Natural killer cell treated with Interleukin-12 subunit alpha and Interleukin-12 subunit beta and Interleukin-15 and Interleukin-18, amount 100 ng/mL, for 72 hours (primary cell): ENCODE measurements at regions not wholly inside any gene's neighbourhood (a gene's known extent, or its start where the extent isn't known, plus 50 kb on each side); places are given as distances from the start of the nearest gene placed in this dataset.
"Not testable (repeated sequence)": the region's sequence is repeated elsewhere in the genome, so short reads cannot be mapped to it uniquely, and the experiment has no call there.

Source experiments
- ATAC-seq, 2 donors: fragments of 150-1000 bp; cut with Tn5 transposase in 1 of 2; sonication (Bioruptor Pico), chemical (Tn5 transposase) in 1 of 2; 2 replicates each; pipeline ENCODE4 v1.10.0; 2021
- DNase-seq: peaks from one replicate; pipeline ENCODE4 v3.0.0; 2022; ENCODE audit warnings: low spot score
- H3K27ac Mint-ChIP-seq, 2 donors: 1 replicate in 1 of 2; 2 replicates in 1 of 2; pipeline ENCODE4 v1.8.0; 2022; ENCODE audit warnings: mixed read lengths in 2 of 2, mild to moderate bottlenecking in 1 of 2, moderate library complexity in 1 of 2
- H3K27me3 Mint-ChIP-seq, 2 donors: 1 replicate in 1 of 2; 2 replicates in 1 of 2; pipeline ENCODE4 v1.8.0; 2022; ENCODE audit warnings: mixed read lengths in 2 of 2
- H3K36me3 Mint-ChIP-seq: one replicate; pipeline ENCODE4 v1.8.0; 2022; ENCODE audit warnings: mixed read lengths
- H3K4me1 Mint-ChIP-seq, 2 donors: 1 replicate in 1 of 2; 2 replicates in 1 of 2; pipeline ENCODE4 v1.8.0; 2022; ENCODE audit warnings: low read depth in 2 of 2, mixed read lengths in 2 of 2, mild to moderate bottlenecking in 1 of 2
- H3K4me3 Mint-ChIP-seq: one replicate; pipeline ENCODE4 v1.8.0; 2022; ENCODE audit warnings: mixed read lengths
- H3K9me3 Mint-ChIP-seq: 2 replicates; pipeline ENCODE4 v1.8.0; 2022; ENCODE audit warnings: mixed read lengths

DNA sequence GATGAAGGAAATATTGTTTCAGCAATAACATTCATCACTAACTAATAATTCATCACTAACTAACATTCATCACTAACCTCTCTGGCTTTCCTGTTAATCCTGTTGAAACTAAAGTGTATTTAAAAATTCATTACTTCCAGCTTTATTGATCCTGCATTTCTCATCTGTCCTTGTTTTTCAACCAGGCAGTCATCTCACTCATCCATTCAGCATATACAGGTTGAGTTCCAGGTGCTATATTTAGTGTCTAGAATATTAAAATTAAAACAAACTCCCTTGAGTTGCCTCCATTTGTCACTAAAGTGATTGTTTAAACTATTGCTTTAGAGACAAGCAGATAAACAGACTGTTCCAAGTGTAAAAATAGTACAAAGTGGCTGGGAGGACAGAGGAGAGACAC lies 58.1 kb downstream of the ATXN7L3B start:
- no peaks in the 10 kb centered on the region for H3K36me3 Mint-ChIP-seq
- peaks cover 0 to 10% of the 10 kb centered on the region in 2 donors for H3K27me3 Mint-ChIP-seq
- no peak for ATAC-seq

DNA sequence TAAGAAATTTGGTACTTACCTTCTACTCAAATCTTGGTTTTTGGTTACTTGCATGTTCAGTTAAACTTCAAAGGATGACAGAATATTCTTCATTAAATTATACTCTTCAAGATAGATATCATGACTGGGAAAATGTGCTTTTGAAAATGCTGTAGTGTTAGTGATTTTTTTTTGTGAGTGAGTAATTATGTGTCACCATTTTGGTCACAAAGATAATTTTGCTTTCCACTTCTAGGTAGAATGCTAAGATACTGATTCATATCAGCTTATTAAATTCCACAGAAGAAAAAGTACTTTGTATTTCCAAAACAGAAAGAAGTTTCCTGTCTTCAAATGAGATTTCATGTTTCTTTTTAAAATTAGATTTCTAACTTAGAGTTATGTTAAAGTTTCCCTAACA lies 61.2 kb downstream of the ATXN7L3B start:
- H3K27ac Mint-ChIP-seq: no peak overlapping the region
- no peaks in the 10 kb centered on the region for H3K4me1 Mint-ChIP-seq
- no peak overlapping the region for H3K4me3 Mint-ChIP-seq
- peaks cover 10% of the 10 kb centered on the region for H3K9me3 Mint-ChIP-seq
- H3K27me3 Mint-ChIP-seq: no peaks in the 10 kb centered on the region
- no peak for DNase-seq
- ATAC-seq: no peak
- H3K36me3 Mint-ChIP-seq: no peaks in the 10 kb centered on the region

More for the DNA sequence above, 58.1 kb downstream of the ATXN7L3B start:
- no peak for DNase-seq
- Mint-ChIP-seq H3K27ac (no peak overlapping the region), H3K4me1 (no peaks in the 10 kb centered on the region), H3K9me3 (peaks cover 7% of the 10 kb centered on the region), H3K4me3 (no peak overlapping the region)

DNA sequence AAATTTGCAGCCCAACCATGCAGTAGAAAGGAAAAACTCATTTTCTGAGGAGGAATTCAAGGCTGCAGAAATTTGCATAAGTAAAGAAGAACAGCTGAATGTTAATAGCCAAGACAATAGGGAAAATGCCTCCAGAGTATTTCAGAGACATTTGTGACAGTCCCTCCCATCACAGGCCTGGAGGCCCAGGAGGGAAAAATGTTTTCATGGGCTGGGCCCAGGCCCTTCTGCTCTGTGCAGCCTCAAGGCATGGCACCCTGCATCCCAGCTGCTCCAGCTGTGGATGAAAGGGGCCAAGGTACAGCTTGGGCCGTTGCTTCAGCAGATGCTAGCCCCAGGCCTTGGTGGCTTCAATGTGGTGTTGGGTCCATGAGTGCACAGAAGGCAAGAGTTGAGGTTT lies 62.3 kb downstream of the ATXN7L3B start:
- H3K27me3 Mint-ChIP-seq: no peaks in the 10 kb centered on the region
- no peak for DNase-seq
- peaks cover 10% of the 10 kb centered on the region for H3K9me3 Mint-ChIP-seq
- no peaks in the 10 kb centered on the region for H3K36me3 Mint-ChIP-seq
- no peak for ATAC-seq
- H3K4me1 Mint-ChIP-seq: no peaks in the 10 kb centered on the region
- H3K27ac Mint-ChIP-seq: no peak overlapping the region
- no peak overlapping the region for H3K4me3 Mint-ChIP-seq

DNA sequence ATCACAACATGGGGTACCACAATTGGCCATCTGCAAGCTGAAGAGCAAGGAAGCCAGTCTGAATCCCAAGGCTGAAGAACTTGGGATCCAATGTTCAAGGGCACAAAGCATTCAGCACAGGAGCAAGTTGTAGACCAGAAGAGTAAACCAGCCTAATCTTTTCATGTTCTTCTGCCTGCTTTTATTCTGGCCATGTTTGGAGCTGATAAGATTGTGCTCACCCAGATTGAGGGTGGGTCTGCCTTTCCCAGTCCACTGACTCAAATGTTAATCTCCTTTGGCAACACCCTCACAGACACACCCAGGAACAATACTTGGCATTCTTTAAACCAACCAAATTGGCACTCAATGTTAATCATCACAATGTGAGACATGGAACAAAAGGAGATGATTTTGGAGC lies 63.2 kb downstream of the ATXN7L3B start:
- H3K4me1 Mint-ChIP-seq, H3K27ac Mint-ChIP-seq, H3K27me3 Mint-ChIP-seq, H3K36me3 Mint-ChIP-seq, H3K4me3 Mint-ChIP-seq, H3K9me3 Mint-ChIP-seq, DNase-seq, ATAC-seq: not testable (repeated sequence)

DNA sequence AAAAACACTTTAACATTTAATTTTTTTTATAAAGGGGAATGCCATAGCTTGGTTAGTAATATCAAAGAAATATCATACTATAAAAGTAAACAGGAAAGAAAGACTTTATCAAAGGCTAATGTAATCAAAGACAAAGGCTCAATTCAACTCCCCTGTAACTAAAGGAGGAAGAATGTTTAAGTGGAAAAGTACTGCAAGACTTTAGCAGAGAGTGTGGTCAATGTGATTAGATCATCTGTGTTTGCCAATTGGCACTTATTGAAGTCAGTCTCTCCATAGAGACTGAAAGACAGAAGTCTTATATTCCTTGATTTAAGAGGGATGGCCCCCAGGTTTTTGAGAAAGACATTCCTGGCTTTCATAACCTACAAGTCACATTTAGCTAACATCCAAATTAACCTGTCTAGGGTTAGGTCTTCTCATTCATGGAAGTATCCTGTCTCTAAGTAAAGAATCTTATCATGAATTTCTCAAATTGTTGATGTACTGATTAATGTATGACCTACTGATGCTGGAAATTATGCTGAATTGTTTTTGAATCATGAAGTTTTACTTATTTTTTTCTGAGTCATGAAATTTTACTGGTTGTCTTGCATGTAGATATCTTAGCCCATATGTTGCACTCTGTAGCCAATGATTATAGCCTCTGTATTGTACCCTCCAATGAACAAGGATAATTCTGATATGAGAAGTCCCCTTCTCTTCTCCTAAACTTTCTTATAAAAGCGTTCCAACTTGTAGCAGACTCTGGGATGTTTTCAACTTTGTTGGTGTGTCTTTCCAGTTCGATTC lies 65.4 kb downstream of the ATXN7L3B start:
- ATAC-seq (no peak), DNase-seq (no peak)
- no peak overlapping the region for H3K4me3 Mint-ChIP-seq
- H3K27me3 Mint-ChIP-seq: no peaks in the 10 kb centered on the region
- H3K9me3 Mint-ChIP-seq: peaks cover 10% of the 10 kb centered on the region
- H3K4me1 Mint-ChIP-seq: no peaks in the 10 kb centered on the region
- no peak overlapping the region for H3K27ac Mint-ChIP-seq
- no peaks in the 10 kb centered on the region for H3K36me3 Mint-ChIP-seq

DNA sequence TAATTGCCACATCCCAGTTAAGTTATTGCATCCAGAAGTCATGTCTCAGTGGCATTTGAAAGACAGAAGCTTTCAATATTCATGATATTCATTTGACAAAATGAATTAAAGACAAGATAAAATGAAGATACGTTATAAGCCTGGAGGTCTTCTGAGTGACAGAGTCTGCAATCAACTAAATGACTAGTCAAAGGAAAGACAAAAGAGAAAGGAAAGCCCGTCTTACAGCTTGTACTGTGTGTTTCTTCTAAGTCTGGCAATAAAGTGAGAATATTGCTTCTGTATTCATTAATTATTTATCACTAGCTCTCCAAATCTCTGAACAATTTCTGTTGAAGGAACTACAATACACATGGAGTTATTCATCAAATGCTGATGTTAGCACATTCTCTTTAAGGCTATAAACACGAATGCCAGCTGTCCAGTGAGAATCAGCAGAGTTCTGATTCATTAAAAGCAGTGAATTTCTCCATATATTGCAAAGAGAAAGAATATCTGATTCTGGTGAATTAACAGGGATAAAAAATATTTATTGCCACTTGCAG lies 70.7 kb downstream of the ATXN7L3B start:
- Mint-ChIP-seq H3K4me3 (no peak overlapping the region), H3K9me3 (no peaks in the 10 kb centered on the region), H3K27ac (no peak overlapping the region), H3K27me3 (no peaks in the 10 kb centered on the region), H3K36me3 (no peaks in the 10 kb centered on the region), H3K4me1 (no peaks in the 10 kb centered on the region)
- DNase-seq (no peak), ATAC-seq (no peak)

DNA sequence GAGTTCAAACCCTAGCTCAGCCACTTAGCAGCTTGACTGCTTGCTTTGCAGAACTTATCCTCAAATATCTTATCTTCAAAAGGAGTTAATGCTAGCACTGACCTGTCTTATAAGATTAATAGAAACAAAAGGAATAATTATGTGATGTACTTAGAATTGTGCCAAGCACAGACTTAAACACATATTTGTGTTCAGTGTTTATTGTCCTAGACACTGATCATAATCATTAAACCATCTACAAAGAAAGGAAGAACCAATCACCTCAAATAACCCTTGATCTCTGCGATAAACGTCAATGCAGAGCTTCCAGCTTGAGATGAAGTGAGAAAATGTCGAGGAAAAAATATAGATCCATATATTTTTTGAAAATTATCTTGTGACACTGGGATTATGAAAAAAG lies 73.1 kb downstream of the ATXN7L3B start:
- ATAC-seq (no peak), DNase-seq (no peak)
- Mint-ChIP-seq H3K4me1 (no peaks in the 10 kb centered on the region), H3K27ac (no peak overlapping the region), H3K9me3 (no peaks in the 10 kb centered on the region), H3K36me3 (no peaks in the 10 kb centered on the region), H3K4me3 (no peak overlapping the region), H3K27me3 (no peaks in the 10 kb centered on the region)

DNA sequence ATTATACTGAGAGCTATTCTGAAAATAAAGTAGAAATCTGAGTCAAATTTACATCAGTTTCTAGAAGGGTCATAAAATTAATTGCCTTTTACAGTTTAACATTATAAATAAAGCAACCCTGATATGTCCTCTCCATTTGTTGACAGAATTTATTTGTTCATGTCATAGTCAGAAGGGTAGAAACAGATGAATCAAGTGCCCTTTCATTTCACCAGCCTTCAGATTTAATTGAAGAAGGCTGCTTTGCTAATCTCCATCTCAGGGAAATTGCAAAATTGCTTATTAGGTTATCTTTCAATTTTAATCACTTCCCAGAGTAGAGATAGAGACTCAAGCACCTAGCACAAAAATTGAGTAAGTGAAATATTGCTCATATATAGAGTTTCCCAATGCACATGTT lies 76.8 kb downstream of the ATXN7L3B start:
- Mint-ChIP-seq H3K9me3 (no peaks in the 10 kb centered on the region), H3K36me3 (no peaks in the 10 kb centered on the region), H3K27me3 (no peaks in the 10 kb centered on the region), H3K4me1 (no peaks in the 10 kb centered on the region), H3K27ac (no peak overlapping the region), H3K4me3 (no peak overlapping the region)
- DNase-seq: no peak
- ATAC-seq: no peak

DNA sequence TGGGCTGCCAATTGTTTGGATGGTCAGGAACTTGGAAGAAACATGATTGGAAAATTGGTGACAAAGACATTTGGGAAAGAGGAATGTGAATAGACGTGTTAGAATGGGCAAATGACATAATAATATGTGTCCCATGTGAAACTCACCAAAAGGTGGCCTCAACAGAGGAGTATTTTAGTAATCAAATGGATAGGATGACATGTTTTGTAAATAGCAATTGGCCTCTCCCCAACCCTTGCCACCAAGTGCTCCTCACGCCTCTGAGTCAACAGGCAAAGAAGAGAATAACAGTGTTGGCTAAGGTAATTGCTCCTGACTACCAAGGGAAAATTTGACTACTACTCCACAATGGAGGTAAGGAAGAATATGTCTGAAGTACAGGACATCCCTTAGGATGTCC lies 81.4 kb downstream of the ATXN7L3B start:
- DNase-seq (no peak), ATAC-seq (no peak)
- H3K4me3 Mint-ChIP-seq: no peak overlapping the region
- no peaks in the 10 kb centered on the region for H3K27me3 Mint-ChIP-seq
- no peaks in the 10 kb centered on the region for H3K36me3 Mint-ChIP-seq
- no peak overlapping the region for H3K27ac Mint-ChIP-seq
- H3K4me1 Mint-ChIP-seq: no peaks in the 10 kb centered on the region
- H3K9me3 Mint-ChIP-seq: no peaks in the 10 kb centered on the region

DNA sequence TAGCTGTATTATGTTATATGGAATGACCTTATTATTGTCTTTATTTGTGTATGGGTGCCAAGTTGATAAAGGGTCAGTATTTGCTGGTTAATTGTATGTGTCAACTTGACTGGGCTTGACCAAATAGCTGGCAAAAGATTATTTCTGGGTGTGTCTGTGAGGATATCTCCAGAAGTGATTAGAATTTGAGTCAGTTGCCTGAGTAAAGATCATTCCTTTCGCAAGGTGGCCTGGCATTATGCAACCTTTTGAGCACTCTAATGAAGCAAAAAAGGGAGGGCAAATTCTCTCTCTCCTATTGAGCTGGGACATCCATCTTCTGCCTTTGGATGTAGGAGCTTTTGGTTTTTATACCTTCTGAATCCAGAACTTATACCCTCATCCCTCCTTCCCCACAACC lies 82.2 kb downstream of the ATXN7L3B start:
- Mint-ChIP-seq H3K9me3 (no peaks in the 10 kb centered on the region), H3K4me1 (no peaks in the 10 kb centered on the region), H3K27me3 (no peaks in the 10 kb centered on the region), H3K4me3 (no peak overlapping the region), H3K36me3 (no peaks in the 10 kb centered on the region), H3K27ac (no peak overlapping the region)
- DNase-seq (no peak), ATAC-seq (no peak)

DNA sequence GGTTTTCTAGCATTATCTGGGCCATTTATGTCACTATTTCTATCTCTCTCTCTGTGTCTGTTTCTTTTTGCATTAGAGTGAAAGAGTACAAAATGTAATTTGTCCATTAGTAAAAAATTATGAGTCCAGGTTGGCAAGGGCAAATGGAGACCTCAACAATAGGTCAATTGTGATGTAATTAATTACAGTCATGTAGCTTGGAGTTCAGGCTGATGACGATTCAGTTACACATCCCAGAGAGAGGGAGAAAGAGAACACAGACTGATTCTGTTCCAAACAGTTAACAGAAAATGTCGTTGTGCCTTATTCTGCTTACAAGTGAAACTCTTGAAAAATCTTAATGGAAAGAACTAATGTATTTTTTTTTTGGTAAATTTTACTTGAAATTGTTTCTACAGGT lies 83.3 kb downstream of the ATXN7L3B start:
- H3K27me3 Mint-ChIP-seq: no peaks in the 10 kb centered on the region
- DNase-seq (no peak), ATAC-seq (no peak)
- no peak overlapping the region for H3K27ac Mint-ChIP-seq
- H3K36me3 Mint-ChIP-seq: no peaks in the 10 kb centered on the region
- H3K4me1 Mint-ChIP-seq: no peaks in the 10 kb centered on the region
- H3K4me3 Mint-ChIP-seq: no peak overlapping the region
- no peaks in the 10 kb centered on the region for H3K9me3 Mint-ChIP-seq

DNA sequence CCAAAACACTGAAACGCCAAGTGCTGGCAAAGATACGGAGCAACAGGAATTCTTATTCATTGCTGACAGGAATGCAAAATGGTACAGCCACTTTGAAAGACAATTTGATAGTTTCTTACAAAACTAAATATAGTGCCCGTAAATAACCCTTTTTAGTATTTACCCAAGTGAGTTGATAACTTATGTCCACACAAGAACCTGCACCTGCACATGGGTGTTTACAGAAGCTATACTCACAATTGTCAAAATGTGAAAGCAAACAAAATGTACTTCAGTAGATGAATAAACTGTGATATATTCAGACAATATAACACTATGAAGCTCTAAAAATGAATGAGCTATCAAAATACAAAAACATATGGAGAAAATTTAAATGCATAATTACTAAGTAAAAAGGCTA lies 86.6 kb downstream of the ATXN7L3B start:
- no peak overlapping the region for H3K4me3 Mint-ChIP-seq
- H3K4me1 Mint-ChIP-seq: no peaks in the 10 kb centered on the region
- no peak overlapping the region for H3K27ac Mint-ChIP-seq
- H3K36me3 Mint-ChIP-seq: no peaks in the 10 kb centered on the region
- no peaks in the 10 kb centered on the region for H3K9me3 Mint-ChIP-seq
- DNase-seq (no peak), ATAC-seq (no peak)
- no peaks in the 10 kb centered on the region for H3K27me3 Mint-ChIP-seq

DNA sequence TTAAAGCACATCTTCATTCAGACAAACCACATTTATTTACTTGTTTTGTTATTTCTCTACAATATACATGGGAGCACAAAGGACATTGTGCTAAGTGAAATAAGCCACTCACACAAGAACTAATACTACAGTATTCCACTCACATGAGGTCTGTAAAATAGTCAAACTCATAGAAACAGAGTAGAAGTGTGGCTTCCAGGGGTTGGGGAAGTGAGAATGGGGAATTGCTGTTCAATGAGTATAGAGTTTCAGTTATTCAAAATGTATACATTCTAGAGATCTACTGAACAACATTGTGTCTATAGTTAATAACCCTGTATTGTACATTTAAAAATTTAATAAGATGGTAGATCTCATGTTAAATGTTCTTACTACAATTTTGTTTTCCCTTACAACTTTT lies 88.8 kb downstream of the ATXN7L3B start:
- peaks cover 6% of the 10 kb centered on the region for H3K9me3 Mint-ChIP-seq
- no peaks in the 10 kb centered on the region for H3K27me3 Mint-ChIP-seq
- H3K36me3 Mint-ChIP-seq: no peaks in the 10 kb centered on the region
- ATAC-seq (no peak), DNase-seq (no peak)
- H3K4me3 Mint-ChIP-seq: no peak overlapping the region
- no peaks in the 10 kb centered on the region for H3K4me1 Mint-ChIP-seq
- H3K27ac Mint-ChIP-seq: no peak overlapping the region

DNA sequence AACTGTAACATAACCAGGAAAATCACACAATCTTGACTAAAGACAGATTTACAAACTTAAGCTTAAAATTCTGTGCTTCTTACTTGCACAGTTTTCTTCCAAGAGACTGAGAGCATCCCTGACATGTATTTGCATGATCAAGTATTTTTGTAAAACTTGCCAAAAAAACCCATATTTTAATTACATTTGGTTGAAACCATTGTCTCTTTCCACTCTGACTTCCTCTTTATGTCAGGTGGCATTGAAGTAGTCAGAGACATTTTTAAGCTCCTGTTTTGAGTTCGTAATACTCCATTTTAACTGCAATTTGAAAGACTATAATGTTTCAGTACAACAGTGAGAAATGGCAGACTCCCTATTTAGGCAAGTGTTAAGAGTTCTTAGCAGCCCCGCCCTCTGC lies 103.6 kb downstream of the ATXN7L3B start:
- Mint-ChIP-seq H3K27ac (no peak overlapping the region), H3K27me3 (no peaks in the 10 kb centered on the region), H3K4me3 (no peak overlapping the region), H3K9me3 (peaks cover under 1% of the 10 kb centered on the region), H3K36me3 (no peaks in the 10 kb centered on the region), H3K4me1 (no peaks in the 10 kb centered on the region)
- DNase-seq (no peak), ATAC-seq (no peak)

DNA sequence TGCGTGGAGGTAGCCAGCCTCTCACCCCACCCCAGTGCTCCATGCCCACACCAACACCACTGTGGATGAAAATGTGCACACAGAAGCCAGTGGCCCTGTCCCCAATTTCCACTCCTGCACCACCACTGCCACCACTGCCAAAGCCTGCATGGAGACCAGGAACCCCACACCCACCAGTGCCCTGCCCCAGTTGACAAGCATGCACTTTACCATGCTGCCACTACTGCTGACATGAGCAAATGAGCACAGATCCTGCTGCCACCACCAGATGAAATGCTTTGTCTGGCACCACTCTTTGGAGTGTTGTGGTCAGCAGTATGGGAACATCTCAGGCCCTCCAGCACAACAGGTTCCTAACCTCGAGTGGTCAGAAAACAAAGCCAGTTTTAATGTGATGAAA lies 104.1 kb downstream of the ATXN7L3B start:
- no peaks in the 10 kb centered on the region for H3K9me3 Mint-ChIP-seq
- DNase-seq (no peak), ATAC-seq (no peak)
- no peak overlapping the region for H3K4me3 Mint-ChIP-seq
- no peak overlapping the region for H3K27ac Mint-ChIP-seq
- no peaks in the 10 kb centered on the region for H3K4me1 Mint-ChIP-seq
- no peaks in the 10 kb centered on the region for H3K27me3 Mint-ChIP-seq
- no peaks in the 10 kb centered on the region for H3K36me3 Mint-ChIP-seq
